DMS53 treated with DMSO at 0.1 percent for 48 hours (cell line): ENCODE measurements at regions not wholly inside any gene's neighbourhood (a gene's known extent, or its start where the extent isn't known, plus 50 kb on each side); places are given as distances from the start of the nearest gene placed in this dataset.

Experiments
- DNase-seq: peaks from one replicate; lab custom pipeline; 2025; ENCODE audit not compliant: unreplicated experiment; lab: John Stamatoyannopoulos, UW

DNA sequence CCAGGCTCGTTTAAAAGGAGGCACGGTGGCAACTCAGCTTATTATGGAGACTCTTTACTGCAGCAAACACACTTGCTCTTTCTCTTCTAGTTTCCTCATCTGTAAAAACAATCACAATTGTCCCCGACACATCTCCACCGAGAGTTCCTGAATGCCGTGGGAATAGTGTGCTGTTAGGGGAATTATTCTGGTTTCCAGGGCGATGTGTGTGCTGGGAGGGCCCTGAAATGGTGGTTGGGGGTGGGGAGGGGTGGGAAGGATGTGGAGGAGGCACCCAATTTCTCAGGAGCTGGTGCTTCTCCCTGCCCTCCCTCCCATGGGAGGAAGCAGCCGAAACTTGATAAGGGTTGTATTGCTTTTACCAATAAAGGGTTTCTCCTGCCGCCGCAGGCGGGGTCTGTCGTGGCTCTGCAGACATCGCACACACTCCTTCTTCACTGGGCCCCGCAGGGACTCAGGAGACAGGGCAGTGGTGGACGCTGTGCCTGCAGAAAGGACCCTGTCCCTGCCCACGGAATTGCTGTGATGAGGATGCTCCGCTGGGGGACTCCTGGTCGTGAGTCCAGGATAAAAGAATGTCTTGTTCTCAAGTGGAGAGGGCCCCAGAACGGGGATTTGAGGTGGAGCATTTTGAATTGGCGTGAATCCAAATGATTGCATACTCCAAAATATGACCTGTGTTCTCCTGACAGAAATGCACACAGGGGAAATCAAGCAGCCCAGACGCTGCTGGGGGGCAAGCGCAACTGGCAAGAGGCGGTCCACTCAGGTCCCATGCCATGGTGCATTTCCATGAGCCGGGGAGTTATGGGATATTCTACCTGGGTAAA lies 119.2 kb downstream of the ACKR3 start:
- DNase-seq = no peak

DNA sequence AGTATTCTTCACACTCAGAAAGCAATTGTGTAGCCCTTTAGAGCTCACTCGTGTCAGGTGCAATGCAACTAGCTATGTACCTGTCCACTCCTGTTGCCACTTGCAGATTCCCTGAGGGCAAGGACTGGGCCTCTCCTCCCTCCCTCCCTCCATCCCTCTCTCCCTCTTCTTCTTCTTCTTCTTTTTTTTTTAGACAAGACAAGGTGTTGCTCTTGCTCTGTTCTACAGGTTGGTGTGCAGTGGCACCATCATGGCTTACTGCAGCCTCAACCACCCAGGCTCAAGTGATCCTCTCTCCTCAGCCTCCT lies 119.7 kb downstream of the ACKR3 start:
- no peak for DNase-seq

DNA sequence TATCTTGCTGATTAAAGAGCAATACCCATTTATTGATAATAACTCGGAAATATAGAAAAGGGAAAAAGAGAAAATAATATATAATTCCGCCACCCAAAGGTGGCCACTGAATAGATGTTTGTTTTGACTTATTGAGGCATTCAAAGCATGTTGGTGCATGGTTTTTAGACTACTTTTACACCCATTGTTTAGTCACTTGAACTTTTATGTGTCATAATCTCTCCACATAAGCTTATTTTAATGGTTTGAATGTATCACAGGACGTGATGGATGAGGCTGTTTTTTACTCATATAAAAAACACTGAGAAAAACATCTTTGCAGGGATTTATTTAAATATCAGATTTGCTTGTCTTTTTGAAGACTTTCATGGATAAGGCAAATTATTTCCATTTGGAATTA lies 120.4 kb downstream of the ACKR3 start:
- DNase-seq = no peak

DNA sequence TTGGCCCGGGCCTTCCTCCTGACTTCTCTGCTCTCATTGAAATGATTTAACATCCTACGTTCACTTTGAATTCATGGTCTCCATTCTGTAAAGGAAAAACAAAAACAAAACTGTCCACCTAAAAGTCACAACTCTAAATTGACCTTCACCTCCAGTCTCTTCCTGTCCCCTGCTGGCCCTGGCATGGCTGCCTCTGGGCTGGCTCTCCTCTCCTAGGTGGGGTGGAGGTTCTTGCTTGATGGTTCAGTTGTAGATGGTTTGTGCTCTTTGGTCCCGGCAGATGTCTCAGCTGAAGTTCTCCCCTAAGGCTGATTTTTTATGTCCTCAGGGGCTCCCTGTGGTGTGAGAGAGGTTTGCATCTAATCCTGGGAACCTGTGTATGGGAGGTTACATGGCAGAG lies 121.1 kb downstream of the ACKR3 start:
- DNase-seq = no peak

DNA sequence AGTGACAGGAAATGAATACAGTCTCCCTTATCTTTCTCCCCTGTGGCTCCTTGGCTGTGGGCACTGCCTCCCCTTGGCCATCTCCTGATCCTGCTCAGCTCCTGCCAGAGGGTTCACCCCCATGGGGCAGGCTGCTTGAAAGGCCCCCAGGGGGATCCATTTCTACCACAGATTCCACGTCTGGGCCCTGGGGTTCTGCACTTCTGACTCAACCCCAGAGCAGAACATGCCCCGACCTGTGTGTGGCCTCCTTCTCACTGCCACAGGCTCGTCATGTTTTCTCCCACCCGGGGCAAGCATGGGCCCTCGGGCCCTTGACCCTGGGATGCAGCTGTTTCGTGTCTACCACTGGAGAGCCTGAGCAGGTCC lies 122.2 kb downstream of the ACKR3 start:
- DNase-seq = no peak

DNA sequence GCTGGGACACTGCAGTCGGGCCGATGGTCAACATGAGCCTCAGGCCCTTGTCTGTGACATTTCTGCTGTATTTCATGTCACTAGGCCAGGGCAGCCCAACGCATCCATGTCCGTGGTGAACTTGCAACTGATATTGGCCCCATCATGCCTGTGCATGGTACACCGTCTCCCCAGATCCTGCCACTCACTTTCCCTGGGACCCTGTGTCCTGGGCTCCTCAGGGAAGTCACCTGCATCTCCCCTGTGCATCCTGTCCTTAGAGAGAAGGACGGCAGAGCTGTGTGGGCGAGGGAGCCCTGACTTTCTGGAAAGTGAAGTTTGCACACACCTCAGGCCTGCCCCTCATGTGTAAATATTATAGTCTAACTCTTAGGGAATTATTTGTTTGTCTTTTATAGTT lies 123.3 kb downstream of the ACKR3 start:
- no peak for DNase-seq

DNA sequence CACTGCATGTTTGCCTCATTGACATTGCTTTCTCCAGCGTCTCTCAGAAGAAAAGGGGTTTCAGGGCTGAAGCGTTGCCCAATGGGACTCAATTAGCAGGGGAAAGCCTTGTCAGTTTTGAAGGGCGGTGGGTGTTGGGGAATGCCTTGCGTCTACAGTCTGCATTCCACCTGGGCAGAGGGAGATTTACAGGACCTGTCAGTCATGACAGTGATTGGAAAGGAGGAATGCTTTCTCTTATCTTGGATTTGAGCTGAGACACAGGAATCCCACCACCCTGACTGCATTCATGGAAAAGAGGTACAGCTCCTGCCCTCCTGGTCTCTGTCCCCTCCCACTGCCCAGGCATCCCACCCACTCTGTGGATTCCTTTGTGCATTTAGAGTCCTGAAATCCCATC lies 123.9 kb downstream of the ACKR3 start:
- no peak for DNase-seq

DNA sequence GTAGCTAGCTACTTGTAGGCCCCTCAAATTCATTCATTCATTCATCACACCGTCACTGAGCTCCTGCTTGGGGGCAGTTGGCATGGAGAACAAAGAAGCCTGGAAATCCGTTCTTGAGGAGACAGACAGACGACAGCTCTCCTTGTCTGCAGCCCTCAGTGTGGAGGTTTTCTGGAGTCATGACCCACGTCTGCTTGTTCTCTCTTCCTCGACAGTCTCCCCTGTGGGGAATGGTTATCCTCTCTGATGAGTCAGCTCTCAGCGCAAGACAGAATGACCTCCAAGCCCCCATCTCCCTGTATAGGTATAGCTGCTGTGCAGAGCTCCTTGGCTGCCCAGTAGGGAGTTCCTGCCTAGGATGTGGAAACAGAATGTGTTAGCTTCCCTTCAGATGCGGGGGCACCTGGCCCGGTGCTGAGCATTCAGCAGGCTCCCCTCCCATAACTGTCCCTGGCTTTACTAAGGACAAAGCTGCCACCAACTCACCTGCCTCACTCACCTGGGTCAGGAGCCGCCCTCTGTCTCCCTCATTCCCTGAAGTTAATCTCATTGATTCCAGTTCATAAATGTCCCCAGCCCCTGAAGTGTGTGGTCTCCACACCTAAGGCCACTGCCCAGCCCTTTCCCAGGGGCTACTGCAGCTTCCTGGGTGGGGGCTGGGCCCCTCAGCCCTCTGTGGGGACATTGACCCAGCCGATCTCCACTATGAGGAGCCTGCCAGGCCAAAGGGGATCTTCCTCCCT lies 124.7 kb downstream of the ACKR3 start:
- no peak for DNase-seq

DNA sequence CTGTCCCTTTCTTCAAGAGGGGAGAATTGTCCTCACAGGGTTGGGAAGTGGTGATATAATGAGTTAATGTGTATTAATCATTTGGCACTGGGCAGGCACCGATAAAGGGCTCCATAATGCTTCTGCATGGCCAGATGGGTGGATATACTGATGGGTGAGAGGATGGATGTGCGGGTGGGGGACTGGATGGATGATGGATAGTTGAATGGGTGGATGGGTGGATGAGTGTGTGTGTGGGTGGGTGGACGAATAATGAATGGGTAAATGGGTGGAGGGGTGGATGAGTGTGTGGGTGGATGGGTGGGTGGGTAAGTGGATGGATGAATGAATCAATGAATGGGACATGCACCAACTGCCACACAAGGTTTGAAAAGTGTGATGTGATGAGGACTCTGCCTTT lies 127.2 kb downstream of the ACKR3 start:
- no peak for DNase-seq

DNA sequence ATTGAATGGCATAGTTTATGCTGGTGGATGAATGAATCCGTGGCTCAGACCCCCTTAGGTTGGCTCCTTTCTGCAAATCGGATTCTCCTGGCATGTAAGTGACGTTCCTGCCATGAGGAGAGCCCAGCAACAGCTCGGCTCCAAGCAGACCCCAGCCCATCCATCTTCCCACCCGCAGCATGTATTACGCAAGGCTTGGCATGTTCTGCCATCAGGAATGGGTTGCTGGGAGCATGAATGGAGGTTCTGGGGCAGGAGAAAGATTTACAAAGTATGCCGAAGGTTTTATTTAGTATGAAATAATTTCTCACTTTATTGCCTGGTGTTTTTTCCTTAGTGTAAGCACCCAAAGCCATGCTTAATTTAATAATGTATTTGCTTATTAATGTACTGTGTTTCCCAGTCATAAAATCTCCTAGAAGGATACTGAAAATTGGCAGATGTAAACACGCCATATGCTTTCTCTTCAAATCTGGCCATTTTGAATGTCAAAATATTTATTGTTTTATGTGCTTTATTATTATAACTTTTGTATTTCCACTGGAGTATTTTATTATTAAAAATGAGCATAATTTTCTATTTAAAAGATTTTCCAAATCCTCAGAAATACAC lies 128.5 kb downstream of the ACKR3 start:
- no peak for DNase-seq

DNA sequence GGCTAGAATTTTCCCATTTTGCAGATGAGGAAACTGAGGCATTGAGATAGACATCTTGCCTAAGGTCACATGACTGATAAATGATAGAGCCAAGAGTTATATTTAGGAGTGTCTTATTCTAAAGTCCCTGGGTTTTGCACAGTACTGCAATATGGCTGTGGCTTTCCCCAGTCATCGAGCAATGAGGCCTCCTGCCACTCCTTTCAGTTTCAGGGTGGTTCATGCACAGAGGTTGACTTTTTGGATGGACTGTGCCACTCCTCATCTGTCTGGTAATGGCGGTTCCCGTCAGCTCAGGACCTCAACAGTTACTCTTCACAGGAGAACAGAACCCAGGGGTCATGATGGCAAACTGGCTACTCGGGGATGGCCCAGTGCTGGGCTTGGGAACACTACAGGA lies 131.1 kb downstream of the ACKR3 start:
- DNase-seq = no peak

DNA sequence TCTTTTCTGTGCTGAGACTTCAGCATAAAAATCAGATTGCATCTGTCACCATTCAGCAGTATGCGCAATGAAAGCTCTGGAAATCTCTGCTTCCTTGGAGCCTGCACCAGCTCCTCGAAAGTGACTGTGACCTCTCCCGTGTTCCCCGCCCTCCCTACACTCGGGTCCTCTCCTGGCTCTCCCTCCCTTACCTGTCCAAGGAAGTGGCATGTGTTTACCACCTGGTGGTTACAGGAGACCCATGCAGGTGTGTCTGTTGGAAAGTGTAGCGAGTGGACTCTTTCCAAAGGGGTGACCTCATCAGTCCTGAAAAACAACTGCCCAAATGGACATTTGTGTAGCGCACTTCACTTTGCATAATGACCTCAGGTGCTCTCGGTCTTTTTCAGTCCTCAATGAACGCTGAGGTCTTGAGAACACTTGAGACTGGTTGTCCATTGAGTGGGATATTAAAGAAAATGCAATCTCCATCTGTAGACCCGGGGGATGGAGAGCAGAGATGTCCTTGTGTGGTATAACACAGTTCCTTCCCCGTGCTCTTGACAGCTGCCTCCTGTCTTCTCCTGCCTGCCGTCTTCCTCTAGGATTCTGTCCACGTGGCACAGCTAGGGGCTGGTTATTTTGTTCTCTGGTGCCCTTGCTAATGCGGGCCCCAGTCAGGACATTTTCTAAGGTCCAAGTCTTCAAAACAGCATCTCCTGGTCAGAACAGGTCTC lies 133.2 kb downstream of the ACKR3 start:
- DNase-seq = peak; percentile 2

DNA sequence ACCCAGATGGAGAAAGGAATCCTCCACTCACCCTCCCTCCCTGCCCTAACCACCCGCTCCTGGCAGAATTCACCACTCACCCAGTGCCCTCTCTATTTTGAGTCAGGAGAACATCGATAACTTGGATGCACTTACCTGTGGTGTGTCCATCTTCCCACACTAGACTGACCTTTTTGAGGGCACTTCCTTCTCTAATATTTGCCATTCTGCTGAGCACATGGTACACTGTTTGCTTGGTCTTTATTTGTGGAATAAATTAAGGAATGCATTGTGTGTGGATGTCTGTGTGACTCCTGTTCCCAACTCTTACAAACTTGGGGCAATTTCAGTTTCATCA lies 133.7 kb downstream of the ACKR3 start:
- no peak for DNase-seq

DNA sequence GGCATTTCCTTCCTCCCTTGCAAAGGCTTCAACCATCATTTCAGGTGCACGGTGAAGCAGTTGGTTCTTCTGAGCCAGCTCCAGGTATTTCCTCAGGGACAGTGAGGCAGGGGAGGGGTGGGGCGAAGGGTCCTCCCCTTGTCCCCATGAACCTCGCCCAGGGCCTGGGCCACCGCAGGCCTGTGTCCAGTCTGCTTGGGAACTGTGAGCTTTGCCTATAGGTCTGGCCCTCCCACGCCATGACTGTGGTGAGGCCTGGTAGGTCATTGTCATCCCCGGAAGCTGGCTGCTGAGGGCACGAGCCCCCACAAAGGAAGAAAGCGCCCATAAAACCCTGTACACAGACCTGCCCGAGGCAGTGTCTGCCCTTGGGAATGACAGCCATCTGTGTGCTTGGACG lies 134.3 kb downstream of the ACKR3 start:
- no peak for DNase-seq

DNA sequence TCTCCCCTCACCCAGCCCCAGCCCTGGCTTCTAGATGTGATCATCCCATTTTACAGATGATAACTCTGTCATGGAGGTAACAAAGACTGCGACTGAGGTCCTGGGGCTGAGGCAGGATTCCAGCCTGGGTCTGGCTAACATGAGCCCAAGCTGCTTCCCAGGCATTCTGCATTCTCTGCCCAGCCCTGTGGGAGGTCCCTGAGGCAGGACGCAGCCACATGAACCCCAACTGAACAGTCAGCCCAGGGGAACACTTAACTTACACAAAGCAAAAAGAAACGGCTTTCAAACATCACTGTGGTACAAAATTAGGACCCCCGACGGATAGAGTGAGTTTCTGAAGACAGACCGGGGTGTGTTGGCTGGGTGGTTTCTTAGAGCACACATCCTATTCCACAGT lies 135.3 kb downstream of the ACKR3 start:
- no peak for DNase-seq

DNA sequence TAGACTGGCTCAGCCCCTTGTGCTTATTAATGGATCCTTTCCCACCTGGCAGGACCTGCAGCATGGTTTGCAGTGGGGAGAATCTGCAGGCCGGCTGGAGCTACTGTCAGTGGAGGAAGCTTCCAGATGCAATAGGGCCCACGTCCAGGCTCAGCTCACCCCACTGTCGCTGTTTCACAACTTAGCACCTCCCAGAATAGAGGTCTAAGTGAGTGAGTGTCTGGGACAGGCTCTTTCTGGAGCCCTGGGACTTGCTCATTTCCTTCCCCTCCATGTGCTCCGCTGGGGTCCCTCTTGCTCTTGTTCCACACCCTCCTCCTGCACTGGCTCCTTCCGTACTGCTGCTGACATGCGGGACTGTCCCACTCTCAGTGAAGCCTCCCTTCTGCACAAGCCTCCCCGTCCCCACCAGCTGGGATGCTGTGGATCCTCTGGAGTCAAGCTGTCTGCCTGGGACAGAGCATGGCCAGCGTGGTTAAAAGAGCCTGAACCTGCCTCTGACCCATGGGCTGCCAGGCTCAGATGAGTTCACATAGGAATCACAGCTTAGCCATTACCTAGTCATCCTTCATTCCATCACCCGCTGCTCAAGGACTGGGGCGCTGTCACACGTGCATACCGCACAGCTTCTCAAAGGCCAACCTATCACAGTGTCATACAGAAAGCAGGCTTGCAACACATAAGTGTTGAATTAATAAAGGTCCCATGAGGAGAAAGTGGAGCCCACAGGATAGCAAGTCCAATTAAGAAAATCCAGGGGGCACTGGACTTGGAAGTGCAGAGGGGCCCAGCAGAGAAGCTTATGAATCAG lies 135.9 kb downstream of the ACKR3 start:
- no peak for DNase-seq

DNA sequence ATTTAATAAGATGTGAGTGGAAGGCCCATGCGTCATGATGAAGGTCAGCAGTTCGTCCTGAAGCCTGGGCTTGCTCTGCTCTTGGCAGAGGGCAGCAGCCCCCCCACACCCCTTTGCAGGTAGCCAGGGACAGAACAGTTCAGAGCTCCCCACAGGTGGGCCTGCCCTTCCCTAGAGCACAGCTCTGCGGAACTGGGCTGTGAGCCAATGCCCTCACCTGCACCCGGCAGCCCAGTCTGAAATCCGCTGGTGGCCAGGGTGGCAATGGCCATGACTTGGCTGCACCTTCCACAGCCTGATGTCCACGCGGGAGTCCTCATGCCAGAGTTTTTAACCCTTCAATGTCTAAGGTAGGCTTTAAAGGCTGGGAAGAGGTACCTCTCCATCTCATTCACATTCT lies 136.7 kb downstream of the ACKR3 start:
- DNase-seq = no peak

DNA sequence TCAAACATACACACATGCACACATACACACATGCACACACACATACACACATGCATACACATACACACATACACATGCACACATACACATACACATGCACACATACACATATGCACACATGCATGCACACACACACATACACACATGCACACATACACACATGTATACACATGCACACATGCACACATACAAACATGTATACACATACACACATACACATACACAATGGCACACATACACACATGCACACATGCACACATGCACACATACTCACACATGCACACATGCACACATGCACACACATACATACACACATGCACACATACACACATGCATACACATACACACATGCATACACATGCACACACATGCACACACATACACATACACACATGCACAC lies 137.2 kb downstream of the ACKR3 start:
- DNase-seq = no peak

DNA sequence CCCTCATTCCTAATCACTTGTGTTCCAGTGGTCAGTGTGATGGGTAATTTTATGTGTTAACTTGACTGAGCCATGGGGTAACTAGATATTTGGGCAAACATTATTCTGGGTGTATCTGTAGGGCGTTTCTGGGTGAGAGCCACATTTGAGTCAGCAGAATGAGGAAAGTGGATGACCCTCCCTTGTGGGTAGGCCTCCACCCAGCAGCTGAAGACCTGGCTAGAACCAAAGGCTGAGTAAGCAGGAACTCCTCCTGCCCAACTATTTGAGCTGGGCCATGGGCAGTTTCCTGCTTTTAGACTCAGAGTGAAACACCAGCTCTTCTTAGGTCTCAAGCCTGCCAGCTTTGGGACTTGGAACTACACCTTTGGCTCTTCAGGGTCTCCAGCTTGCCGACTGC lies 141.8 kb downstream of the ACKR3 start:
- DNase-seq = no peak

DNA sequence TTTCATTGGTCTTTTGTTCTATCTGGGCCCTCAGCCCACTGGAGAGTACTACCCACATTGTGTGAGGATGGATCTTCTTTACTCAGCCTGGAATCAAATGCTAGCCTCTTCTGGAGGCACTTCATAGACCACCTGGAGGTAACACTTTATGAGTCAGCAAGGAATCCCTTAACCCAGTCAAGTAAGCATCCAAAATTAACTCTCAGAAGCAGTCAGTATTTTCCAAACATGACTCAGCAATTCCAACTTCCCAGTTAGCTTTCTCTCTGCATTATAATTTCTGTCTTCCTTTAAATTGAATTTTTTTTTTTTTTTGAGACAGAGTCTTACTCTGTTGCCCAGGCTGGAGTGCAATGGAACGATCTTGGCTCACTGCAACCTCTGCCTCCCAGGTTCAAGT lies 142.7 kb downstream of the ACKR3 start:
- DNase-seq = no peak
